ENCODE measurements at regions not wholly inside any gene's neighbourhood (a gene's known extent, or its start where the extent isn't known, plus 50 kb on each side); places are given as distances from the start of the nearest gene placed in this dataset.

DNA sequence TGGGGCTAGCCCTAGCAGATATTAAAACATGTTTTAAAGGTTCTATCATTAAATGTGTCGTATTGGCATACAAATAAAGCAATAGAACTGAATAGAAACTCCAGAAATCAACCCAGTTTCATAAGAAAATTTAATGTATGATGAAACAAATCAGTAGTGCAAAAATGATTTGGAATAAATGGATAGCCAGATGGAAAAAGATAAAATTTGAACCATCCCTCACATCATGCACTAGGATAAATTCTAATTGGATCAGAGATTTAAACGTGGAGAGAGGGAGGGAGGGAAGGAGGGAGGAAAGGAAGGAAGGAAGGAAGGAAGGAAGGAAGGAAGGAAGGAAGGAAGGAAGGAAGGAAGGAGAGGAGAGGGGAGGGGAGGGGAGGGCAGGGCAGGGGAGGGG lies 235.3 kb downstream of the SEC61B start:
- no peak overlapping the region for H3K4me2 ChIP-seq (replicated peaks; ENCODE audit: extremely low read depth, low read length, poor library complexity, severe bottlenecking)
- no peaks in the 10 kb centered on the region for H3K27me3 ChIP-seq (ENCODE audit: control insufficient read depth in 2 of 2, insufficient read depth in 2 of 2, low read length in 2 of 2)
- no peak for DNase-seq
- no peaks in the 10 kb centered on the region for H3K36me3 Mint-ChIP-seq
- intact Hi-C loops (cut with micrococcal nuclease): no loop called here
- peaks cover 0 to 9% (median 4%) of the 10 kb centered on the region in 7 donors for H3K9me3 Mint-ChIP-seq
- no peak overlapping the region for H3K9ac ChIP-seq (ENCODE audit: insufficient read depth, low read length, poor library complexity, severe bottlenecking)
- no peaks in the 10 kb centered on the region for H3K4me1 ChIP-seq (ENCODE audit: control insufficient read depth in 1 of 2, insufficient read depth in 2 of 2, low read length in 2 of 2)
- no peaks in the 10 kb centered on the region for H4K20me1 ChIP-seq (ENCODE audit: insufficient read depth, low read length)
- no peak overlapping the region for H3K27ac Mint-ChIP-seq
- no CpG with 5 or more reads among the region's 2 CpGs for WGBS (ENCODE audit: insufficient coverage)
- H3K4me1 Mint-ChIP-seq: no peaks in the 10 kb centered on the region
- no peak overlapping the region for H3K4me3 Mint-ChIP-seq
- no peaks in the 10 kb centered on the region for H3K79me2 ChIP-seq (ENCODE audit: insufficient read depth, low read length)
- TF ChIP-seq, protein P1, sequence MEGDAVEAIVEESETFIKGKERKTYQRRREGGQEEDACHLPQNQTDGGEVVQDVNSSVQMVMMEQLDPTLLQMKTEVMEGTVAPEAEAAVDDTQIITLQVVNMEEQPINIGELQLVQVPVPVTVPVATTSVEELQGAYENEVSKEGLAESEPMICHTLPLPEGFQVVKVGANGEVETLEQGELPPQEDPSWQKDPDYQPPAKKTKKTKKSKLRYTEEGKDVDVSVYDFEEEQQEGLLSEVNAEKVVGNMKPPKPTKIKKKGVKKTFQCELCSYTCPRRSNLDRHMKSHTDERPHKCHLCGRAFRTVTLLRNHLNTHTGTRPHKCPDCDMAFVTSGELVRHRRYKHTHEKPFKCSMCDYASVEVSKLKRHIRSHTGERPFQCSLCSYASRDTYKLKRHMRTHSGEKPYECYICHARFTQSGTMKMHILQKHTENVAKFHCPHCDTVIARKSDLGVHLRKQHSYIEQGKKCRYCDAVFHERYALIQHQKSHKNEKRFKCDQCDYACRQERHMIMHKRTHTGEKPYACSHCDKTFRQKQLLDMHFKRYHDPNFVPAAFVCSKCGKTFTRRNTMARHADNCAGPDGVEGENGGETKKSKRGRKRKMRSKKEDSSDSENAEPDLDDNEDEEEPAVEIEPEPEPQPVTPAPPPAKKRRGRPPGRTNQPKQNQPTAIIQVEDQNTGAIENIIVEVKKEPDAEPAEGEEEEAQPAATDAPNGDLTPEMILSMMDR (IDR thresholded peaks at IDR 0.05): no peak
- no peak overlapping the region for H3K27ac ChIP-seq (ENCODE audit: low read depth in 1 of 2, low read length in 2 of 2)
- no peak overlapping the region for H2AFZ ChIP-seq (ENCODE audit: insufficient read depth, low read depth, low read length, poor library complexity, severe bottlenecking)
- no peaks in the 10 kb centered on the region for H3K9me3 ChIP-seq (replicated peaks in 1 of 2; ENCODE audit: control insufficient read depth in 1 of 2, insufficient read depth in 1 of 2, low read length in 2 of 2)
- no peak overlapping the region for H3K4me3 ChIP-seq (replicated peaks in 1 of 3; ENCODE audit: low read depth in 2 of 3, low read length in 3 of 3)
- no peaks in the 10 kb centered on the region for H3K36me3 ChIP-seq (replicated peaks in 1 of 2; ENCODE audit: control insufficient read depth in 1 of 2, insufficient read depth in 2 of 2, low read length in 2 of 2)
- H3K27me3 Mint-ChIP-seq (ENCODE audit: low read depth in 3 of 3): peaks cover 0 to 3% (median 2%) of the 10 kb centered on the region in 3 donors

DNA sequence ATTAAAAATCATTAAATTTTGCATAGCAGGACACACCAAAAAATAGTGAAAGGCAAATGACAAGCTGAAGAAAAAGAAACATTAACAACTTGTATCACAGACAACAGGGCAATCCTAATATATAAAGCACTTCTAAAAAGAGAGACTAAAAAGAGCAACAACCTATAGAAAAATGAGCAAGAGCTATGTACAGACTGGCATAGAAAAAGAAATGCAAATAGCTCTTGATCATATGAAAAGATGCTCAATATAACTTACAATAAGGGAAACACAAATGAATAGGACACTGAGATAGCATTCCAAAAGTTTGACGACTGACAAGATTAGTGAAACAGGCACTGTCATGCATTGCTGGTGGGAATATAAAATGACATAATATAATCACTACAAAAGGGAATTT lies 235.9 kb downstream of the SEC61B start:
- no peaks in the 10 kb centered on the region for H4K20me1 ChIP-seq (ENCODE audit: insufficient read depth, low read length)
- intact Hi-C loops (cut with micrococcal nuclease): no loop called here
- Mint-ChIP-seq H3K4me1 (no peaks in the 10 kb centered on the region), H3K4me3 (no peak overlapping the region), H3K9me3 (peaks cover 0 to 9% (median 4%) of the 10 kb centered on the region in 7 donors), H3K36me3 (no peaks in the 10 kb centered on the region), H3K27me3 (ENCODE audit: low read depth in 3 of 3) (peaks cover 0 to 2% (median 2%) of the 10 kb centered on the region in 3 donors), H3K27ac (no peak overlapping the region)
- no peaks in the 10 kb centered on the region for H3K36me3 ChIP-seq (replicated peaks in 1 of 2; ENCODE audit: control insufficient read depth in 1 of 2, insufficient read depth in 2 of 2, low read length in 2 of 2)
- TF ChIP-seq, protein P1 (IDR thresholded peaks at IDR 0.05): no peak
- no peak overlapping the region for H3K9ac ChIP-seq (ENCODE audit: insufficient read depth, low read length, poor library complexity, severe bottlenecking)
- no peak overlapping the region for H3K4me2 ChIP-seq (replicated peaks; ENCODE audit: extremely low read depth, low read length, poor library complexity, severe bottlenecking)
- H3K4me1 ChIP-seq (ENCODE audit: control insufficient read depth in 1 of 2, insufficient read depth in 2 of 2, low read length in 2 of 2): no peaks in the 10 kb centered on the region
- DNase-seq: no peak
- no peaks in the 10 kb centered on the region for H3K27me3 ChIP-seq (ENCODE audit: control insufficient read depth in 2 of 2, insufficient read depth in 2 of 2, low read length in 2 of 2)
- no peak overlapping the region for H3K27ac ChIP-seq (ENCODE audit: low read depth in 1 of 2, low read length in 2 of 2)
- no peaks in the 10 kb centered on the region for H3K9me3 ChIP-seq (replicated peaks in 1 of 2; ENCODE audit: control insufficient read depth in 1 of 2, insufficient read depth in 1 of 2, low read length in 2 of 2)
- no peak overlapping the region for H3K4me3 ChIP-seq (replicated peaks in 1 of 3; ENCODE audit: low read depth in 2 of 3, low read length in 3 of 3)
- no CpG with 5 or more reads among the region's 1 CpG for WGBS (ENCODE audit: insufficient coverage)
- no peaks in the 10 kb centered on the region for H3K79me2 ChIP-seq (ENCODE audit: insufficient read depth, low read length)
- H2AFZ ChIP-seq (ENCODE audit: insufficient read depth, low read depth, low read length, poor library complexity, severe bottlenecking): no peak overlapping the region

All from CD14-positive monocyte (primary cell).